ENCODE measurements at regions not wholly inside any gene's neighbourhood (a gene's known extent, or its start where the extent isn't known, plus 50 kb on each side); places are given as distances from the start of the nearest gene placed in this dataset.

DNA sequence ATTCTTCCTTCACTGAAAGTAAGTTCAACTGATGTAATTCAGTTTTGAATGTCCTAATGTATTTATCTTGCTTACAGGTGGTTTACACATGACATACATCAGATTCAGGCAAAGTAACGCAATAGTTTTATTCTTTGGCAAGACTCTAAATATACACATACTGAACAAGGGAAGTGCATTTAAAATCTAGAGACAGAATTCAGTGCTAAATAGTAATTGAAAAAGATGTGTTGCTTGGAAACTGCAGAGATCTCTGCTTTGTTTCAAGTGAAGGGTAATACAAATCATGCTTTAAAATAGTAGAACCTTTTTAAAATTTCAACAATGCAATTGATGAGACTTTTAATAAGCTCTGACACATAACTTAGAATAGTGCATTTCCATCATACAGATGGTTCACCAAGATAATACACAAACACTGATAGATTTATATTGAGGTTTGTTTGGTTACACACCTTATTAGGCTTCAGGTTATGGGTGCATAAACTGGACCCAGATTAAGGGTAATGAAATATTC, 581.0 kb upstream of the MIR17HG start:
- WGBS, 2 donors: 85 to 86% methylated on average over 1 of the region's 1 CpG
- ATAC-seq (no peak), DNase-seq (no peak)
- H3K27ac ChIP-seq: no peak overlapping the region
- H3K36me3 ChIP-seq: no peaks in the 10 kb centered on the region
- H3K4me1 ChIP-seq: no peaks in the 10 kb centered on the region
- no peaks in the 10 kb centered on the region for H3K9me3 ChIP-seq
- no peak overlapping the region for H3K4me3 ChIP-seq
- no peaks in the 10 kb centered on the region for H3K27me3 ChIP-seq
- TF ChIP-seq, protein P1, sequence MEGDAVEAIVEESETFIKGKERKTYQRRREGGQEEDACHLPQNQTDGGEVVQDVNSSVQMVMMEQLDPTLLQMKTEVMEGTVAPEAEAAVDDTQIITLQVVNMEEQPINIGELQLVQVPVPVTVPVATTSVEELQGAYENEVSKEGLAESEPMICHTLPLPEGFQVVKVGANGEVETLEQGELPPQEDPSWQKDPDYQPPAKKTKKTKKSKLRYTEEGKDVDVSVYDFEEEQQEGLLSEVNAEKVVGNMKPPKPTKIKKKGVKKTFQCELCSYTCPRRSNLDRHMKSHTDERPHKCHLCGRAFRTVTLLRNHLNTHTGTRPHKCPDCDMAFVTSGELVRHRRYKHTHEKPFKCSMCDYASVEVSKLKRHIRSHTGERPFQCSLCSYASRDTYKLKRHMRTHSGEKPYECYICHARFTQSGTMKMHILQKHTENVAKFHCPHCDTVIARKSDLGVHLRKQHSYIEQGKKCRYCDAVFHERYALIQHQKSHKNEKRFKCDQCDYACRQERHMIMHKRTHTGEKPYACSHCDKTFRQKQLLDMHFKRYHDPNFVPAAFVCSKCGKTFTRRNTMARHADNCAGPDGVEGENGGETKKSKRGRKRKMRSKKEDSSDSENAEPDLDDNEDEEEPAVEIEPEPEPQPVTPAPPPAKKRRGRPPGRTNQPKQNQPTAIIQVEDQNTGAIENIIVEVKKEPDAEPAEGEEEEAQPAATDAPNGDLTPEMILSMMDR (IDR thresholded peaks at IDR 0.05): no peak
- intact Hi-C loops (cut with DNase I): no loop called here

DNA sequence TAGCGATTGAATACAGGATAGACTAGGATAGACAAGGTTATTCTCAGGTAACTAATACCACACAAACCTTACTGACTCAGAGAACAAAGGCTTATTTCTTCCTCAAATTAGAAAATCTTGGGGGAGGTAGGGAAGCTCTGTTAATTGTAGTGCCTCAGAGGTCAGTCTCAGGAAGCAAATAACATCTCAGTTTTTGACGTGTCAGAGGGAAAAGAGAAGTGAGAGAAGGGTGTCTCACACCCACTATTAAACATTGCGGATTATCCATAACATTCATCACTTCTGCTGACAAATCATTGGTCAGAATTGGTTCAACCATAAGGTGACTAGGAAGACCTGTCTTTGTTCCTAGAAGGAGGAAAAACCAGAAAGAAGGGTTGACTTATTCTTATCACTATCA, 579.4 kb upstream of the MIR17HG start:
- no peaks in the 10 kb centered on the region for H3K27me3 ChIP-seq
- ATAC-seq: no peak
- H3K27ac ChIP-seq: no peak overlapping the region
- no peak for DNase-seq
- no peak overlapping the region for H3K4me3 ChIP-seq
- H3K9me3 ChIP-seq: no peaks in the 10 kb centered on the region
- H3K4me1 ChIP-seq: no peaks in the 10 kb centered on the region
- TF ChIP-seq, protein P1 (IDR thresholded peaks at IDR 0.05): no peak
- H3K36me3 ChIP-seq: no peaks in the 10 kb centered on the region
- intact Hi-C loops (cut with DNase I): no loop called here
- WGBS, 2 donors: 75 to 86% methylated on average over 3 of the region's 3 CpGs

DNA sequence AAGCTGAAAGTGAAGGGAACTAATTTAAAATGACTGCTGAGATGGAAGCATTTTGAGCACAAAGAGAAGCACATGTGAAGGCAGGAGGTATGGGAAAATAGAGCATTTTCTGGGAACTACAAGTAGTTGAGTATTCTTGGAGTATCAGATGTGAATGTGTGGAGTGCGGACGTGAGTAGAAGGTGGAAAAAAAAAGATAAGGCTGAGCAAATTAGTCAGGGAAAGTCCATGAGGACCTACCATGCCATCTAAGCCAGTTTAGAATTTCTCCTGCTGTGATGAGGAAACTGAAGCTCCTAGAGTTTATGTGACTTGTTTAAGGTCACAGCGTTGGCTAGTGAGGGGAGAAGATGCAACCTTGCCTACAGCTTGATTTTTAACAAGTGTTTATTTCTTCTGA, 578.1 kb upstream of the MIR17HG start:
- Histone ChIP-seq H3K27me3 (no peaks in the 10 kb centered on the region), H3K9me3 (no peaks in the 10 kb centered on the region), H3K27ac (no peak overlapping the region), H3K4me1 (no peaks in the 10 kb centered on the region), H3K36me3 (no peaks in the 10 kb centered on the region), H3K4me3 (no peak overlapping the region)
- WGBS, 2 donors: 68 to 71% methylated on average over 3 of the region's 3 CpGs
- ATAC-seq (no peak), DNase-seq (no peak)
- intact Hi-C loops (cut with DNase I): no loop called here
- TF ChIP-seq, protein P1 (IDR thresholded peaks at IDR 0.05): no peak

DNA sequence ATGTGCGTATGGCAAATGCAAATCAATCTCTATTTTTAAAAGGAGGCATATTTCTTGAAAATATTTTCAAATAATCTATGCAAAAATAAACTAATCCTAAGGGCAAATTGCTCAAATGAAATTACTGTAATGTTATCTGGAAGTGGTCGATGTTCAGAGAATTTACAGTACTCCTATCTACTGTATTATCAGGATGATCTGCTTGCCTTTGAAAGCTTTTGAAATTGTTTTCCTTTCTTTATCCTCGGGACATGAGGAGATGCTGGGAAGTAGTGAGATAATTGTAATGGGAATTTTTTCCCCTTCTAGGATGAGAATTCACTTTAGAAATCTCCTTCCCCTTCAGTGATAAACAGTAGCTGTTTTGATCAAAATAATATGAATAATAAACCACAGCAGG, 577.2 kb upstream of the MIR17HG start:
- no peak for ATAC-seq

More for the DNA sequence above, 577.2 kb upstream of the MIR17HG start:
- DNase-seq: no peak
- intact Hi-C loops (cut with DNase I): no loop called here
- H3K4me1 ChIP-seq: no peaks in the 10 kb centered on the region
- no peaks in the 10 kb centered on the region for H3K36me3 ChIP-seq
- 36 to 38% methylated on average over 3 of the region's 3 CpGs for WGBS, 2 donors
- H3K4me3 ChIP-seq: no peak overlapping the region
- no peak overlapping the region for H3K27ac ChIP-seq
- no peaks in the 10 kb centered on the region for H3K27me3 ChIP-seq
- TF ChIP-seq, protein P1 (IDR thresholded peaks at IDR 0.05): no peak
- no peaks in the 10 kb centered on the region for H3K9me3 ChIP-seq

Data from heart right ventricle (tissue), 16 donors.